MCF 10A (cell line): ENCODE measurements at regions not wholly inside any gene's neighbourhood (a gene's known extent, or its start where the extent isn't known, plus 50 kb on each side); places are given as distances from the start of the nearest gene placed in this dataset.

Experiments
- BruUV-seq: library from RNA; stranded (reverse); fragments of 400-500 nt; replicated peaks from 2 replicates; lab custom pipeline; 2021; lab: Mats Ljungman, UMichigan
- CTCF ChIA-PET: fragments of 300-600 bp; sonication (Branson Sonifier 250); formaldehyde crosslinking; extraction: SDS; loops from one replicate; lab custom pipeline; 2021; ENCODE audit warnings: antibody characterized with exemption, inconsistent platforms; lab: Yijun Ruan, JAX
- POLR2A ChIA-PET: fragments of 300-600, 350-650 bp; sonication (Branson Sonifier 250); formaldehyde crosslinking; extraction: SDS; loops from one replicate; lab custom pipeline; 2020; ENCODE audit warnings: antibody characterized with exemption, inconsistent platforms; lab: Yijun Ruan, JAX
- DNase-seq: peaks from one replicate; pipeline ENCODE4 v3.0.0-alpha.2; 2018; ENCODE audit not compliant: unreplicated experiment
- H3K27ac Mint-ChIP-seq: one replicate; pipeline ENCODE4 v1.8.0; 2022; ENCODE audit warnings: mild to moderate bottlenecking, low read depth, mixed read lengths; ENCODE audit not compliant: unreplicated experiment
- H3K27me3 Mint-ChIP-seq: one replicate; pipeline ENCODE4 v1.8.0; 2022; ENCODE audit warnings: mixed read lengths; ENCODE audit not compliant: insufficient read depth, unreplicated experiment
- H3K36me3 Mint-ChIP-seq: one replicate; pipeline ENCODE4 v1.8.0; 2022; ENCODE audit warnings: mild to moderate bottlenecking, moderate library complexity, mixed read lengths; ENCODE audit not compliant: insufficient read depth, unreplicated experiment
- H3K4me1 Mint-ChIP-seq: one replicate; pipeline ENCODE4 v1.8.0; 2022; ENCODE audit warnings: mixed read lengths; ENCODE audit not compliant: insufficient read depth, unreplicated experiment
- H3K4me3 Mint-ChIP-seq: one replicate; pipeline ENCODE4 v1.8.0; 2022; ENCODE audit warnings: mild to moderate bottlenecking, moderate library complexity, mixed read lengths; ENCODE audit not compliant: unreplicated experiment
- H3K9me3 Mint-ChIP-seq: one replicate; pipeline ENCODE4 v1.8.0; 2022; ENCODE audit warnings: mixed read lengths; ENCODE audit not compliant: unreplicated experiment
- intact Hi-C: fragments of 100-400 bp; cut with micrococcal nuclease; formaldehyde crosslinking; loops from 2 replicates; pipeline ENCODE4 v1.14.1; 2022
- TF ChIP-seq, protein P1 (sequence below): fragments of 200-600 bp; IDR thresholded peaks from one replicate; pipeline ENCODE4 v1.8.0; 2022; ENCODE audit warnings: antibody characterized with exemption, mild to moderate bottlenecking; ENCODE audit not compliant: unreplicated experiment

DNA sequence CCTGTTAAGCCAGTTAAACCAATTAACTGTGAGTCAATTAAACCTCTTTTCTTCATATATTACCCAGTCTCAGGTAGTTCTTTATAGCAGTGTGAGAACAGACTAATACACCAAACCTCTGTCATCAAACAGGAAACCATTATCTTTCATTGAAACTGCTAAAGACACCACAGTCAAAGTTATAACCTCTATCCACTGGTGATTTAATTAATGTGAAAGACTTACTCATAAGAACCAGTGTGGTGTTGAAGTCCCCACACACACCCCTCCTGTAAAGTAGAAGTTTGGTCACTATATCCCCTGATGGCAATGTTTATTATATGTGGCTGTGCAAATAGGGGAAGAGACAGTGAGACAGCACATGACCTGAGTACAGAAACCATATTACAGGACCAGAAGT, 228.1 kb downstream of the NEBL start:
- Mint-ChIP-seq H3K36me3 (no peaks in the 10 kb centered on the region), H3K27ac (no peak overlapping the region), H3K27me3 (no peaks in the 10 kb centered on the region), H3K4me1 (no peaks in the 10 kb centered on the region), H3K9me3 (no peaks in the 10 kb centered on the region), H3K4me3 (no peak overlapping the region)
- TF ChIP-seq, protein P1, sequence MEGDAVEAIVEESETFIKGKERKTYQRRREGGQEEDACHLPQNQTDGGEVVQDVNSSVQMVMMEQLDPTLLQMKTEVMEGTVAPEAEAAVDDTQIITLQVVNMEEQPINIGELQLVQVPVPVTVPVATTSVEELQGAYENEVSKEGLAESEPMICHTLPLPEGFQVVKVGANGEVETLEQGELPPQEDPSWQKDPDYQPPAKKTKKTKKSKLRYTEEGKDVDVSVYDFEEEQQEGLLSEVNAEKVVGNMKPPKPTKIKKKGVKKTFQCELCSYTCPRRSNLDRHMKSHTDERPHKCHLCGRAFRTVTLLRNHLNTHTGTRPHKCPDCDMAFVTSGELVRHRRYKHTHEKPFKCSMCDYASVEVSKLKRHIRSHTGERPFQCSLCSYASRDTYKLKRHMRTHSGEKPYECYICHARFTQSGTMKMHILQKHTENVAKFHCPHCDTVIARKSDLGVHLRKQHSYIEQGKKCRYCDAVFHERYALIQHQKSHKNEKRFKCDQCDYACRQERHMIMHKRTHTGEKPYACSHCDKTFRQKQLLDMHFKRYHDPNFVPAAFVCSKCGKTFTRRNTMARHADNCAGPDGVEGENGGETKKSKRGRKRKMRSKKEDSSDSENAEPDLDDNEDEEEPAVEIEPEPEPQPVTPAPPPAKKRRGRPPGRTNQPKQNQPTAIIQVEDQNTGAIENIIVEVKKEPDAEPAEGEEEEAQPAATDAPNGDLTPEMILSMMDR: no peak
- POLR2A ChIA-PET: no interaction called here
- CTCF ChIA-PET: no interaction called here
- DNase-seq: no peak
- intact Hi-C loops: no loop called here
- no TSS peak for BruUV-seq

DNA sequence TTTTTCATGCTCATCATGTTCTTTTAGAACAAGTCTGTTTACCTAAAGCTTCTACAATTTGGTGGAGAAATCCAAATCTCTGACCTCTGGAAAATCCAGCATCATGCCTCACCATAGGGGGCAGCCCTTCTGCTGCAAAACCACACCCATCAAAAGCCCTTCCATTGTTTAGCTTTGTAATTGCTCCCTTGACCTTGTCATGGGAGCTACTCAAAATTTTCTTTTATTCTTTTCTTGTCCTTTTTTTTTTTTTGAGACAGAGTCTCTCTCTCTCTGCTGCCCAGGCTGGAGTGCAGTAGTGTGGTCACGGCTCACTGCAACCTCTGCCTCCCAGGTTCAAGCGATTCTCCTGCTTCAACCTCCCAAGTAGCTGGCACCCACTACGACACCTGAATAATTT, 234.4 kb downstream of the NEBL start:
- Mint-ChIP-seq H3K9me3 (no peaks in the 10 kb centered on the region), H3K4me3 (no peak overlapping the region)
- DNase-seq: no peak

DNA sequence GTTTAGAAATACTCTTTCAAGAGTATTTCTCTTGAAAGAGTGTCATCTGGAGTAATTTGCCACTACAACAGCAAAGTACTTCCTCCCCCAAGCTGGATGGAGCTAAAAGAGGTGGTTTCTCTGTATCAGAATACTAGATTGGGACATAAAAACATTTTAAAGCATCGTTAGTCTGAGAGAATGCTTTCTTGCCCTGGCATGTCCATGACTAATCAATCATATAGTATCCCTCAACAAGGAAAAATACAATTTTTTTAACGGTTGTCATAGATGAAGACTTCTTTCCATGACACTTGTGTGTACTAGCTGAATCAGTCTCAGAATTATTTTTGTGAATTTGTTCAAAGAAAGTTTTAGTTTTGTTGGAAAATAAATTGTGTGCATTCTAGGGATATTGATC, 237.9 kb downstream of the NEBL start:
- DNase-seq: no peak
- POLR2A ChIA-PET: no interaction called here
- Mint-ChIP-seq H3K4me3 (no peak overlapping the region), H3K36me3 (no peaks in the 10 kb centered on the region), H3K27me3 (no peaks in the 10 kb centered on the region), H3K4me1 (no peaks in the 10 kb centered on the region), H3K9me3 (no peaks in the 10 kb centered on the region), H3K27ac (no peak overlapping the region)
- no TSS peak for BruUV-seq
- intact Hi-C loops: no loop called here
- CTCF ChIA-PET: no interaction called here
- TF ChIP-seq, protein P1: no peak

More for the DNA sequence above, 234.4 kb downstream of the NEBL start:
- ChIA-PET CTCF (interaction anchor here (0.5 kb wide), 1 partner anchor 1239 kb away, joined by 3 read pairs; no protein-coding TSS in a partner anchor), POLR2A (interaction anchor here (0.6 kb wide), 1 partner anchor 67 kb away, joined by 3 read pairs; no protein-coding TSS in a partner anchor)
- H3K27ac Mint-ChIP-seq: no peak overlapping the region
- intact Hi-C loops: no loop called here
- no TSS peak for BruUV-seq
- H3K27me3 Mint-ChIP-seq: no peaks in the 10 kb centered on the region
- no peaks in the 10 kb centered on the region for H3K36me3 Mint-ChIP-seq
- TF ChIP-seq, protein P1: no peak
- H3K4me1 Mint-ChIP-seq: no peaks in the 10 kb centered on the region

DNA sequence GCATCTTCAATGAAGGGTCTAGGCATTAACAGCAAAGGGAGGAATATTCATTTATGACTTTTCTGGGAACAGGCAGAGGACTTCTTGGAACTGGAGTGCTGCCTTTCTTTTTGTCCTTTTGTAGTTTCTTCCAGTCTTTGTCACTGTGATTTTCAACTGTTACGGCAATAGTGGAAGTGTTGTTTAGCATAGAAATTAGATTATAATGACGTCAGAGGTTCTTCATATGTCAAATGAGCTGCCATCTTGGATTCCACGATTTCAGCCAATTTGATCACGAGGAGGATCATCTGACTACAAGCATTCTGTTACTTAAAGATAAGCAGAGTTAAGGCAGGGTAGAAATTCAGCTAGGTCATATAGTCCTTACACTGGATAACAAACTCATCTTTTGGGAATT, 239.0 kb downstream of the NEBL start:
- no peak for DNase-seq
- TF ChIP-seq, protein P1: no peak
- ChIA-PET CTCF (no interaction called here), POLR2A (interaction anchor here (0.6 kb wide), 2 partner anchors 618 to 1312 kb away, joined by 3 read pairs; no protein-coding TSS in a partner anchor)
- Mint-ChIP-seq H3K4me3 (no peak overlapping the region), H3K27me3 (no peaks in the 10 kb centered on the region), H3K36me3 (no peaks in the 10 kb centered on the region), H3K27ac (no peak overlapping the region), H3K9me3 (no peaks in the 10 kb centered on the region), H3K4me1 (no peaks in the 10 kb centered on the region)
- no TSS peak for BruUV-seq
- intact Hi-C loops: no loop called here
